SHP77 (cell line): ENCODE measurements at regions not wholly inside any gene's neighbourhood (a gene's known extent, or its start where the extent isn't known, plus 50 kb on each side); places are given as distances from the start of the nearest gene placed in this dataset.

ENCODE experiments used
- DNase-seq, 2 experiments: peaks; one replicate each; lab custom pipeline; 2025; lab: John Stamatoyannopoulos, UW

DNA sequence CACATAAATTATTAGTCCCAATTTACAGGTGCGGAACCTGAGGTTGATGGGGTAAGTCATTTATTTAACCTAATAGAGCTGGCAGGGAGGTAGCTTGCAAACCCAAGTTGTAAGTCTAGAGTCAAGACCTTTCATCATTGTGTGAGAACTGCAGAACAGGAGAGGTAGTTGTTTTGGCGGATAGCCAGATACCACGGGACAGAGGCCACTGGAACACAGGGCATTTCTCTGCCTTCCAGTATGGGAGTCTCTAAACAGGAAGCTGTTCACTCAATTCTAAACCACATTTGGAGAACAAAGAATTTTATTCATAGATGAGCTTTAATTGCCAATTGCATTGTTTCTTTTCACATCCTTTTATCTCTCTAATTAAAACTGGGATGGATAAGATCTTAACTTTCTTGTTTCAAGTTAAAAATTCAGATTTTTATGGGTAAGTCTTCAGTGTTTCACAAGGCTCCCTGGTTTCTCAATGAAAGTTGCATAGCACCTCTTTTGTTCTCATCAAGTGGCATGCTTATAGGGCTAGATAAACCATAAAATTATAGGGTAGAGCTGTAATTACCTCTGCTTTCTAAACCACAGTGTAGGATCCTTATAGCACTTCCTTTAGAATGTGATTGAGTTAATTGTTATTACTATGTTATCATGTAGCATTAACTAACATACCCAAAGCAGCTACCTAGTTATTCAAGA lies 489.0 kb downstream of the GATA3 start:
- no peak for DNase-seq

DNA sequence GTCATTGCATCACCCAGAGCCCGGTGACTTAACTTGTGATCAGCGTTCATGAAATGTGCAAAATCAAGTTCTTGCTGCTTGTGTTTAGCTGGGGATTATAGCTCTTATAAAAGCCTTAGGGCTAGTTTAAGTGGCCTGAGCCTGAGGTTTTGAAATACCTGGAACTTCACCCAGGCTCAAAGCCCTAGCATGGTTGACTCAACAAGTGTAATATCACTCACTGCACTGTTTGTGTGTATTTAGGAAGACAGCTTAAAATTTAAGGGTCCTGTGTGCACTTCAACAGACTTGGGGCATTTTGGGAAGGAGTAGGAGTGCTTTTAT lies 489.5 kb downstream of the GATA3 start:
- no peak for DNase-seq

DNA sequence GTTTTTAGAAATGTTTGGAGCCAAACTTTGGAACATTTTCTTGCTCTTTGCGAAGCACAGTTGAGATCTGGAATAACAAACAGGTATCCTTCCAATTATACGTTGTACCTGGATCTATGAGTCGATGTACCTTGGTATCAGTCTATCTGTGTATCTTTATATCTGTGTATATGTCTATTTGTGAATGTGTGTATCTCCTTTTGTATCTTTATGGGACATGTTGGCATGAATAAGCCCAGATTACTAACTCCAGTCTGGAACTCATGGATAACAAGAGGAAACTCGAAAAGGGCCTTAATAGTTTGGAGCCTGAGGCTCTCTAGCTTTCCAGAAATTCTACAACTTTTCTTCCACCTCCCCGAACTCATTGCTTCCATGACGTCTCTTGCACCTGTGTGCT lies 490.0 kb downstream of the GATA3 start:
- no peak for DNase-seq

DNA sequence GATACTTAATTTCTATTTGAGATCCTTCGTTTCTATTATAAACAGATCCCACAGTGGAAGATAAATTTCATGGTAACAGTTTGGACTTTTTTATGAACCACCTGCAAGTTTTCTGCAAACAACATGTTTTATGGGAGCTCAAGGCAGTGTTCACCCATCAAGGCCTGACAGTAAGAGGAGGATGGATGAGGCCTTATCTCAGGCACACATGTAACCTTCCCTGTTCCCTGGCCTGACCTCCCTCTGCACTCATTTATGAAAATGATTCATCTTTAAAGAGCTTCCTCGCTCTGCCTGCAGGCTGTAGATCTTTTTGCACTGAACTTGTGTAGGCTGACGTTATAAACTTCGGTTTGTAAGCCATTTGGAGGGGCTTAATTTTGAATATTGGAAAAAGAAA lies 500.1 kb downstream of the GATA3 start:
- DNase-seq: no peak

DNA sequence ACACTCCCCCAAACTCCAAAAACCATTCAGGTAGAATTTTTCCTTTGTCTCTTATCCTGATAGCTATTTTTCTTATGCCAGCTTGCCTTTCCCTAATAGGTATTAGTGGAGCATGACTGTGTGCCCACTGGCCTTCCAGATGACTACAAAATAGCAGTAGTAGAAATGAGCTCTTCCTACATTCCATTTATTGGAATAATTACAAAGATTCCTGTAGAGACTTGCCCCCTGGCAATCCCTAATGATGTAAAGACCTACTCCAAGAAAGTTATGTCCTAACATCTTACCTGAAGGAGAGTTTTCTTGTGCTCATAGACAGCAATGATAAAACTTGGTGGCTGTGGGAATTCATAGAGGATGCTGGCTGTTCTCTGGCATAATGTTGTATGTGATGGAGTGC lies 501.8 kb downstream of the GATA3 start:
- no peak for DNase-seq

DNA sequence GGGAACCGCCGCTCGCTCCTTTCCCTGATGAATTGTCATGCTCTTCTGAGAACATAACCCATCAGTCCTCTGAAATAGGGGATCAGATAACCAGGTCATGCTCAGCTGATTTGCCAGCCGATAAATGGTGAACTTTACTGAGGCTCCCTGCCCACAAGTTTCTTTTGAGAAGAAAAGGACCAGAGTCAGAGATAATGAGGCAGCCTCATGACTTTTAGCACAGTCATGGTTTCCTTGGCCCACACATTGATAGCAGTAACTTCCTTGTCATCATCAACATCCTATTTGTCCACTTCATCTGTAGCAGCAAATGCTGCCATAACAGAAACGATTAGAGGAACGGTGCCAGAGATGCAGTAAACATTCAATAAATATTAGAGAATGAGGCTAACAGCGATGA lies 509.0 kb downstream of the GATA3 start:
- no peak for DNase-seq

DNA sequence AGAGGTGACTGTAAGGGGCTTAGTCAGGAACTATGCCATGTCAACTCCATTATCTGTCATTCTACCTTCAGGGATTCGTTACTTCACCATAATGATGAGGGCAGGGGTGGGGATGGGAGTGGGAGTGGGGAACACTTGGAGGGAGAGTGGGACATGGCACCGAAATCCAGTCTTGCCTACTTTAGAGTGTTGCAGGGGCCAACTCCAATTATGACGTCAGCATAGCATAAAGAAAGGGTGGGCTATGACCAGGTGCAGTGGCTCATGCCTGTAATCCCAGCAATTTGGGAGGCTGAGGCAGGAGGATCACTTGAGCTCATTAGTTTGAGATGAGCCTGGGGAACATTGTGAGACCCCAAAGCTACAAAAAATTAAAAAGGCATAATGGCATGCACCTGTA lies 512.2 kb downstream of the GATA3 start:
- DNase-seq: no peak

DNA sequence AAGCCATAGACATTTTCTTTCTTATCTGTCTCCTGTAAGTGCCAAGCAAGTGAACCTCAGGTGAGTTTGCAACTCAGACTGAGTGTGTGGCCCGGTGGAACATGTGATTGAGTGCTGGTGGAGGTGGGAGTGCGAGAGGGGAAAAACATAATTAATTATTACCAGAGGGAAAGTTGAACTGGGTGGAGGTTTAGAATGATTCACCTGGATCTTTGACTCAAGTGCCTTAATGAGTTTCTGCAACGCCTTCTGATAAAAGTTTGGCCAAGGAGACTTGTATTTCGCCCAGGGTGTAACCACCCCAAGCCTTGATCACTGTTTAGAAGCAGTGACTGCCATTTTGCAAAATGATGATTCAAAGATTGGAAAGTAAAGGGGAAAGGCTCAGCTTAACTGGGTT lies 513.9 kb downstream of the GATA3 start:
- DNase-seq: no peak

DNA sequence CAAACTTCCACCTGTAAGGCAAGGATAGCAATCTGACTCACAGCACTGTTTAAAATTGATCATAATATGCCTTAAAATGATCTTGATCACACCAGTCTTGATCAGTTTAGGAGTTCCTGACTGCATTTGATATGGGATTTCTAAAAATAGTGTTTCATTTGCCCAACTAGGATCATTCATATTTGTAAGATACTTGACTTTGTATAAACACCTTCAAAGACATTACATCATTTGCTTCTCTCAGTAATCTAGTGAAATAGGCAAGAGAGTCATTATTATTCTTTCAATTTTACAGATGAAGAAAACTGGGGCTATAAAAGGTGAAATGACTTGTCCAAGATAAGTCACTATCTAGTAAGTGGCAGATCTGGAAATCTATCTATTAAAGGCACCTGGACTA lies 521.1 kb downstream of the GATA3 start:
- DNase-seq: no peak

DNA sequence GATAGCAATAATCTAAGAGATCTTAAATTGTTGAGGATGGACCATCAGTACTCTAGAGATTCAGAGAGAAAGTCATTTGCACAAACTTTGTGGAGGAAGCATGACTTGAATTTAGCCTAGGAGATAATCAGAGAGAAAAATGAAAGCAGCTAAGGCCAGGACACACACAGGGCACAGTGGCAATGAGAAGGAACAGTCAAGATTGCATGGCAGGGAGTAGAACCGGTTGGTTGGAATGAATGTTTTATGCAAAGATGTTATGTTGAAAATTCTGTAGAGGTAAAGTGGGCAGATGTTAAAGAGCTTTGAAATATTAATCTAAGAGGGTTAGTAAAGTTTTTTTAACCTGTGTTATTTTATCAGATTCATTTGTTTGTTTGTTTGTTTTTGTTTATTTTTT lies 521.8 kb downstream of the GATA3 start:
- no peak for DNase-seq

DNA sequence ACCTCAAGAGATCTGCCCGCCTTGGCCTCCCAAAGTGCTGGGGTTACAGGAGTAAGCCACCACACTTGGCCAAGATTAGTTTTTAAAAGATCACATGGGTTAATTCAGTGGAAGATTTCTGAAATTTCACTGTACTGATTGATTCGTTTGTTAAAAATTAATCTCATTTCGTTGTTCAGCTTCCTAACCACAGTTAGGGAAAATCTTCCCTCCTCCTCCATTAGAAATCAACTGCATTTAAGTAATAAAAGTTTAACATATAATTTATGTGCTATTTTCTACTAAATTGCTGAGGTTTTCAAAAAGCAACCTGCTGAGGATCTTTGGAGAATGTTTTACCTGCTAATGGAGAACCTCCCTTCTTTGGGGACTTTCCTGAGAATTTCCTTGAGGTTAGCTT lies 522.4 kb downstream of the GATA3 start:
- no peak for DNase-seq

DNA sequence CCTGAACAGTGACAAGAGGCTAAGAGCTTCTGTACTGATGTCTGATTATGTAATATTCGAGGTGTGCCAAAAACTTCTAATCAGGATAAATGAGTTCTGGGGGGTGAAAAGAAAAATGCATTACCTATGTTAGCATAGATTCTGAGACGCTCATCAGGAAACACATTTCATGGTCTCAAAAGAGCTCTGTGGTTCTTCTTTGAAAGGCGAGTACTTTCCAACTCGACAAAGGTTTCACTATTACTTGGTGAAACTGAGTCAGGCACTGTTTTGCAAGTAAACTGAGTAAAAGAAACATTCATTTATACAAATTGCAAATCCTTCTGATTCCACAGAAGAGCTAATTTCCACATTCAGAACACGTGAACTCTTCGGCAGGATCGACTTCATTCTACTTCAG lies 523.2 kb downstream of the GATA3 start:
- no peak for DNase-seq

DNA sequence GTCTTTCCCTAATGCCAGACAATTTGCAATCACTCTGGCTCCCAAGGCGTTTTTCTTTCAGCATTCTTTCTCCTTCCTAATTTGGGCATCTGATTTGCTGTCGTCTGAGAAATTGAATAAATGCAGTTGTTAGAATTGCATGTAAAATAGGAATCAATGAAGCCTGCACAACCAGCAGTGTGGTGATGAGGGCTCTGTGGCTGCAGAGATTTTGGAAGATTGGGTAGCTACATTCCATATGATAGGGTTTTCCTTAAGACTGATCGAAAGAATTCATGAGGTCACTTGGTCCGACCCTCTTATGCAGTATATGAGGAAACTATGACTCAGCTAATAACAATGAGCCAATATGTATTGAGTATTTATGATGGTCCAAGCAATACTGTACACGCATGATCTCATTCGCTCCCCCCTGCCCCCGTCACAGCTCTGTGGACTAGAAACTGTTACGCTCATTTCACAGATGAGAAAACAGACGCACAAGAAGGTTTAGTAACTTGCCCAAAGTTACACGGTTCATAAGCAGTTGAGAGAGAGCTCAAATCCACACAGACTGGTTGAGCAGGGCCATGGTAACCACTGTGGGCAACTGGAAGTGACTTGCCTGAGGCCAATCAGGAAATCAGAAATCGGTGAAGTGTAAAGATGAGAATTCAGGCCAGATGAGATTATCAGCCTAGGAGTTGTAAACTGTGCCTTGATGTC lies 527.2 kb downstream of the GATA3 start:
- DNase-seq: no peak

DNA sequence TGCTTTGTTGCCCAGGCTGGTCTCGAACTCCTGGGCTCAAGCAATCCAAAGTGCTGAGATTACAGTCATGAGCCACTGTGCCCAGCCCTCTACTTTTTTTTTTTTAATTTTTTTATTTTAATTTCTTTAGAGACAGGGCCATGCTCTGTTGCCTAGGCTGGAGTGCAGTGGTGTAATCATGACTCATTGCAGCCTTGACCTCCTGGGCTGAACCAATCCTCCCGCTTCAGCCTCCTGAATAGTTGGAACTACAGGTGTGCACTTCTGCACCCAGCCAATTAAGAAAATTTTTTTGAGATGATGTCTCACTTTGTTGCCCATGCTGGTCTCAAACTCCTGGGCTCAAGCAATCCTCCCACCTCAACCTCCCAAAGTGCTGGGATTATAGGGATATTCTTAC lies 528.6 kb downstream of the GATA3 start:
- no peak for DNase-seq

DNA sequence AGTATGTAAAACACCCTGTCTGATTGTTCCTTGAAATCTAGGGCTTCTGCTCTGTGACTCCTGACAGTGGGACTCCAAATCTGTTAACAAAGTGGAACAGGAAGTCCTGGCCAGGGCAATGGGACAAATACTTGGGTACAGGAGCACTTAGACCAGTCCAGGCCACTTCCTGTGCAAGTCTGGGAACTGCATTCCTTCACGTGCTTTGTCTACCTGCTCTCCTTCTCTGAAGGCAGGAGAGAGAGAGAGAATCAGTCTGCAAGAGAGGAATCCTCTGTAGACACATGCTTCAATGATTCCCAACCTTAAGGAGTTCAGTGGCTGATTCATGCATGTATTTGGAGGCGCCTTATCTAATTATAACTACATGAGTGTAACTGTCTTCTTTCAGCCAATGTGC lies 530.2 kb downstream of the GATA3 start:
- no peak for DNase-seq

DNA sequence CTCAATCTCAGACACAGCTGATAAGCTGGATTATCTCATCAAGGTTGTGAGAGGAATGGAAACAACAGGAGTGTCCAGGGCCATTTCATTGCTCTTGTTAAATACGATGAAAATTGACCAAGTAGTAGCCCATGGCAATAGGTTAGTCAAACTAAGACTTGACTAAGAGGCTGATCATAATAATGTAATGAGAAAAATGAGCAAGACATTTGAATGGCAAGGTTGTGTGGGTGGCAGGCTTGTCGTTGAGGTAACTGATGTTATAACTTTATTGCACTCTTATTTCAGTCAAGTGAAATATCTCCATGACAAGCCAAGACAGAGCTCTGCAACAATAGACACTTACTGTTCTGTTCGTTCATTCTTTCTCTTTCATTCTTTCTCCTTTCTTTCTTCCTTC lies 532.0 kb downstream of the GATA3 start:
- DNase-seq: no peak

DNA sequence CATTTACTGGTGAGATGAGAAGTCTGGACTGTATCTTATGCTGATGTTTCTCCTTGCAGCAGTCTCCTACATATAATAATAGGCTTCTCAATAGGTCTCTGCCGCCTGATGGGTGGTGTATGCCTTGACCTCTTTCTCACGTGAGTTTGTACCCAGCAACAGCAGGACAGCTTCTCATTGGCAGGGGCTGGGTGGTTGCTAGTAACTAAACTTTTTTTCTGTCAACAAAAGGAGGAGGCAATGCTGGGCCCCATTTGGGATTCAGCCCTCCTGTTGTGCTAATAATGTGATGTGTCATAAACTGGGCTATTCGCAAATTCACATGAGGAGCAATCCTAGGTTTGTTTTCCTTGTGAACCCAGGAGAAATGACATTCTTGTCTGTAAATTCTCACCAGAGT lies 533.6 kb downstream of the GATA3 start:
- DNase-seq: no peak

DNA sequence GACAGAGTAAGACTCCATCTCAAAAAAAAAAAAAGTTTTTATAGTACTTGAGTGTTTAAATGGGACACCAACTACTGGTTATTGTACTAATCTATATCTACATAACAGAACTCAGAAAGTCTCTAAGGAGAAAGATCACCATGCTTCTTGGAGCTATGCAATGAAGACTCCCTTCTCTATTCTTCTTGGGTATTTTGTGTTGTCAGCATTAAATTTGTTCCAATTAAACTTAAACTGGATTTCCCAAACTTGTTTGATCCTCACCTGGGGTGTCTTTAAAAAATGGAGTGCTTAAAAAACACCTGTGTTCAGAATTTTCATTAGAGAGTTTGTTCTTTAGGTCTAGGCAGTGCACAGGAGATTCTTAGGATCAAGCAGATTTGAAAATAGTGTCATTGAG lies 536.0 kb downstream of the GATA3 start:
- DNase-seq: no peak

DNA sequence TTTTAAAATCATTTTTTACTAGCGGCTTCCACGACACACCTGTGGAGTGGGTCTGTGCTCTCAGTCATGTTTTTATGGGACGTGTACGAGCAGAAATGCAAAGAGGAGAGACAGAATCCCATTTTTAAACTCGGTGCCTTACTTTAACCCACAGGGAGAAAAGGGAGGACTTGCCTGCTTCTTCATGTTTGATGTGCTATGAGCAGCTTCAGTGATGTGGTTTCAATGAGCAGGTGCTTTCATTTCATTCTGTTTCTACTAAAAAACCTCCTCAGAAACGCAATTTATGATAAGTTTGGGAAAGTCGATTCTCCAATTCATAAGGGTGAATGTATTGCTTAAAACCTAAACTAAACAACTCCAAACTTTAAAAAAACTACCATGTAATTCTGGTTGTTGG lies 537.2 kb downstream of the GATA3 start:
- no peak for DNase-seq

DNA sequence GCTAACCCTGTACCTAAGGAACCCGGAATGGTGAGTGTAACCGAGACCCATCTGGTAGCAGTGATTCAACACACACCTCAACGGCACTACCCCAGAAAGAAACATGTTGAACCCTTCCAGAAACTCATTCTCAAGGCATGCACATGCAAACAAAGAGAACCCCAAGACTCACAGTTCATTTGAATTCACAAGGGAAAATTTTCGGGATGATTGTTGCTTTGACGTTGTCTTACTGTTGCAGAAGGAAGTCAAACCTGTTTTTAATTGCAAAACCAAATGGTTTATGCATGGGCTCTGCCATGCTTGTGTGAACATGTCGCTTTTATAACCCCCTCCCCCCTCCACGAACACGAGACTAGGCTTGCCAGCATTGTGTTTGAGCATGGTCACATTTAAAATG lies 539.7 kb downstream of the GATA3 start:
- DNase-seq: no peak

DNA sequence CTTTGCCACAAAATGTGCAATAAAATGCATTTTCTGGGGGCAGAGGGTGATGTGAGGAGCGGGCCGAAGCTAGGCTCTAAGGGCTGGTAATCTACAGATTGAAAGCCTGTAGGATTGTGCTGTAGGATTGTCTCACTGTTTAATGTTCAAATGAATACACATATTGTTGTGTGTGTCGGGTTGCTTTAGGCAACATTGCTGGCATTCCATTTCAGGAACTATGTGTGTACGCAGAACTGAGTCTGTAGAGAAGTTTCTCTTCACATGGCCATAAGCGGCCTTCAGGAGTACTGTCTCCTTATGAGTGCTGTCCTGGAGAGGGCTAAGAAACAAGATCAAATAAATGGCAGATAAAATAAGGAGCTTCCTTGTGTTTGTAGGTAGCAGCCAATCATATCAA lies 540.2 kb downstream of the GATA3 start:
- DNase-seq: no peak

DNA sequence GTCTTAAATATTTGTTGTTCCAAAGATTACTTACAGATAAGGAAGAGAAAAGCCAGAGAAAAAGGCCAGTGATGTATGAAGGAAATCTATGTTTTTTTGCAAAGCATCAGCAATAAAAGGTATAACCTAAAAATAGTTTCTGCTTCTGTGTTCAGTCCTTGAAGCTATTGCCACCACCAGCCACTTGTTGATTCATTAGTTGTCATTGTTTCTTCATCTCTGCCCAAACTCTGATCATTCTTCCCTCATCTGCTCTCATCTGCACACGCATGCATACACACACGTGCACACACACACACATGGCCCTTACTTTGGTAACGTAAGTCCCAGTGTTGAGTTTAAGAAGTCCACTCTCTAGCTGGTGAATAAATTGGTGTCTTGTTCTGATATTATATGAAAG lies 540.7 kb downstream of the GATA3 start:
- DNase-seq: no peak

DNA sequence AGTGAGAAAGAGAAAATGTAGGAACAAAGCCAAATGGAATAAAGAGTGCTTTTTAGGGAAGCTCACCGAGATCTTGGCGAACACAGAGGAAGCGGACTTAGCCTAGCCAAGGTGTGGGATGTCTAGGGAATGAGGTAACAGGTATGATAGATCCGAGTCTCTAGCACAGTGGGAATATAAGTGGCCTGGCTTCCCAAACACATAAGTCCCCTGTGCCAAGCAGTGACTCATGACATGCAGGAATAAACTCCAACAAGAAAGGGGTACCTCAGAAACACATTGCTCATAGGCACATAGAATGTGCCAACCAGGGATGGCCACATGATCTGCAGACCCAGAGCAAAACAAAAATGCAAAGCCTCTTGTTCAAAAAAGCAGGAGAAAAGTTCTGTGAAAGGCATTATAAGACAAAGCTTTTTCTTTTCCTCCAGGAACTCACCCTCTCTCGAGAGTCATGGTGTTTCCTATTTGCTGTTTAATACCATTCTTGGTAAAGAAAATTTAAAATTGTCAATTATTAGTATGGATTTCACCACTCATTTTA lies 542.5 kb downstream of the GATA3 start:
- no peak for DNase-seq

DNA sequence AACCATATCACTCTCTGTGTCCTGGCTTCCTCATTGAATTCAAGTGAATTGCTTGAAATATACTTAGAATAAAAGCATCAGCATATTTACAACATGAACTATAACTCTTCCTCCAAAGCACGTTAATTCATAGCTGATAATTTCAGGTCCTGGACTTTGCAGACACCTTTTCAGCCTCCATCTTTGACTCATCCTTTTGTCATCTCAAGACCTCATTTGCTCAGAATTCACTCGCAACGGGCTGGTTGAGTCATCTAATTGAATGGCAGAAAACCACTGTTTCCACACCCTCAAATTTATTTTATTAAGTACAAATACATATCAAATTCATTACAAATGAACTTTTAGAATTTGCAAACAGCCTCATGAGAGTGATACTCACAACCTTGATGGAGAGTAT lies 545.7 kb downstream of the GATA3 start:
- DNase-seq: no peak
